Activated naive CD4-positive, alpha-beta T cell treated with Interleukin-2 at 50 U/mL for 16 hours (primary cell): ENCODE measurements at regions not wholly inside any gene's neighbourhood (a gene's known extent, or its start where the extent isn't known, plus 50 kb on each side); places are given as distances from the start of the nearest gene placed in this dataset.

Experiments
- DNase-seq: peaks from one replicate; pipeline ENCODE4 v3.0.0-alpha.2; 2020

- DNase-seq: no peak
Observed at GRCh38 chr1:164930241-164930640, 371.3 kb downstream of the PBX1 start.

GRCh38 chr1:164928232-164928812 is 369.3 kb downstream of the PBX1 start:
- no peak for DNase-seq

GRCh38 chr1:164926107-164926506 is 367.1 kb downstream of the PBX1 start:
- DNase-seq: no peak

- DNase-seq: no peak
Observed at GRCh38 chr1:164922585-164922984, 363.6 kb downstream of the PBX1 start.

- no peak for DNase-seq
Observed at GRCh38 chr1:164921493-164921892, 362.5 kb downstream of the PBX1 start.

- DNase-seq: no peak
Observed at GRCh38 chr1:164918140-164918539, 359.2 kb downstream of the PBX1 start.

- no peak for DNase-seq
Observed at GRCh38 chr1:164914208-164914607, 355.2 kb downstream of the PBX1 start.

GRCh38 chr1:164912290-164912689 is 353.3 kb downstream of the PBX1 start:
- DNase-seq: no peak

GRCh38 chr1:164910671-164911070 is 351.7 kb downstream of the PBX1 start:
- no peak for DNase-seq

- DNase-seq: no peak
Observed at GRCh38 chr1:164907666-164908065, 348.7 kb downstream of the PBX1 start.

- no peak for DNase-seq
Observed at GRCh38 chr1:164905869-164906268, 346.9 kb downstream of the PBX1 start.

- no peak for DNase-seq
Observed at GRCh38 chr1:164902491-164902890, 343.5 kb downstream of the PBX1 start.
